Uterus (tissue), 2 donors: ENCODE measurements at regions not wholly inside any gene's neighbourhood (a gene's known extent, or its start where the extent isn't known, plus 50 kb on each side); places are given as distances from the start of the nearest gene placed in this dataset.

Experiments used
- POLR2A ChIP-seq, 2 donors: fragments of 450-650 bp; IDR thresholded peaks; one replicate each; pipeline ENCODE4 v1.6.1; 2016; ENCODE audit warnings: antibody characterized with exemption in 2 of 2, mild to moderate bottlenecking in 1 of 2, moderate library complexity in 1 of 2
- TF ChIP-seq, protein P1 (sequence below), 4 experiments: fragments of 200-600 bp in 2 of 4; fragments of 450-650 bp in 2 of 4; sonication (generic) in 2 of 4; IDR thresholded peaks; one replicate each; pipeline ENCODE4 v1.5.1; 2016 to 2019; ENCODE audit warnings: antibody characterized with exemption in 4 of 4, mild to moderate bottlenecking in 2 of 4, moderate library complexity in 1 of 4

DNA sequence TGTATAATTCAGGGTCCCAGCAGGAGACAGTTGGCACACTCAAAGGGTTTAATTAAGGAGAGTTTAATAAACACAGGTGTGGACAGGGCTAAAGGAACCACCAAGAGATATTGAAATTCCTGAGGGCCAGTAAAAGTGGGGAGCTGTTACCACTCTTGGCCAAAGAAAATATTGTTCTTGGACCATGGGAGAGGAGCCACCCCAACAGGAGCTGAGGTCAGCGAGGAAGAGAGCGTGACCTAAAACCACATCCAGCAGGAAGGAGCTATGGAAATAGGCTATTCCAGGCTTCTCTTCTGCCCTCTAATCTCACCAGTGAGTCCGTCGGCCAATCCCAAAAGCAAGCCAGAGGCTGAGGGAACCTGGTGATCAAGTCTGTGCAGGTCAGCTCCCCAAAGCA, 390.8 kb downstream of the MED13L start:
- TF ChIP-seq, protein P1, sequence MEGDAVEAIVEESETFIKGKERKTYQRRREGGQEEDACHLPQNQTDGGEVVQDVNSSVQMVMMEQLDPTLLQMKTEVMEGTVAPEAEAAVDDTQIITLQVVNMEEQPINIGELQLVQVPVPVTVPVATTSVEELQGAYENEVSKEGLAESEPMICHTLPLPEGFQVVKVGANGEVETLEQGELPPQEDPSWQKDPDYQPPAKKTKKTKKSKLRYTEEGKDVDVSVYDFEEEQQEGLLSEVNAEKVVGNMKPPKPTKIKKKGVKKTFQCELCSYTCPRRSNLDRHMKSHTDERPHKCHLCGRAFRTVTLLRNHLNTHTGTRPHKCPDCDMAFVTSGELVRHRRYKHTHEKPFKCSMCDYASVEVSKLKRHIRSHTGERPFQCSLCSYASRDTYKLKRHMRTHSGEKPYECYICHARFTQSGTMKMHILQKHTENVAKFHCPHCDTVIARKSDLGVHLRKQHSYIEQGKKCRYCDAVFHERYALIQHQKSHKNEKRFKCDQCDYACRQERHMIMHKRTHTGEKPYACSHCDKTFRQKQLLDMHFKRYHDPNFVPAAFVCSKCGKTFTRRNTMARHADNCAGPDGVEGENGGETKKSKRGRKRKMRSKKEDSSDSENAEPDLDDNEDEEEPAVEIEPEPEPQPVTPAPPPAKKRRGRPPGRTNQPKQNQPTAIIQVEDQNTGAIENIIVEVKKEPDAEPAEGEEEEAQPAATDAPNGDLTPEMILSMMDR (IDR thresholded peaks at IDR 0.05), result no peak
- TF ChIP-seq POLR2A (IDR thresholded peaks at IDR 0.05), result no peak
